ENCODE measurements at regions not wholly inside any gene's neighbourhood (a gene's known extent, or its start where the extent isn't known, plus 50 kb on each side); places are given as distances from the start of the nearest gene placed in this dataset.

- Histone ChIP-seq H3K9me3 (ENCODE audit: control insufficient read depth, low read depth, low read length) (no peaks in the 10 kb centered on the region), H4K5ac (ENCODE audit: insufficient read length, low read depth, low read length) (no peak overlapping the region), H3K4ac (ENCODE audit: low read depth, low read length) (no peak overlapping the region; the same call in 1 of the 2 replicates), H3K23me2 (ENCODE audit: insufficient read length, low read depth, low read length, poor library complexity, severe bottlenecking) (peaks cover 17% of the 10 kb centered on the region), H3K14ac (ENCODE audit: insufficient read depth, low read length) (peak overlapping the region; percentile 84; the same call in 1 of the 2 replicates), H2BK120ac (ENCODE audit: low read depth, low read length, poor library complexity, severe bottlenecking) (no peak overlapping the region), H4K20me1 (ENCODE audit: control insufficient read depth, insufficient read depth, insufficient read length) (no peaks in the 10 kb centered on the region), H2BK12ac (ENCODE audit: insufficient read length, low read depth, low read length) (no peak overlapping the region), H3K79me1 (ENCODE audit: insufficient read depth, low read depth, low read length, poor library complexity, severe bottlenecking) (no peaks in the 10 kb centered on the region), H3K56ac (ENCODE audit: insufficient read length, low read depth, low read length) (no peak overlapping the region), H2BK5ac (ENCODE audit: insufficient read length, low read length) (no peak overlapping the region), H2AFZ (ENCODE audit: low read length) (no peak overlapping the region), H3K27ac (ENCODE audit: insufficient read length, low read depth, low read length) (no peak overlapping the region), H4K91ac (ENCODE audit: insufficient read length, low read depth, low read length) (no peak overlapping the region), H3K9ac (ENCODE audit: extremely low read depth, insufficient read length, low read length) (peak overlapping the region; percentile 65), H3K27me3 (ENCODE audit: insufficient read depth, low read length) (no peaks in the 10 kb centered on the region; the same call in 1 of the 2 replicates), H3K4me1 (ENCODE audit: insufficient read depth, low read length) (peaks cover 7% of the 10 kb centered on the region), H4K8ac (replicated peaks; ENCODE audit: insufficient read length, low read depth, low read length) (no peak overlapping the region), H3K4me2 (ENCODE audit: insufficient read depth, insufficient read length, low read length) (peak overlapping the region; percentile 78), H3T11ph (ENCODE audit: low read length) (no peak overlapping the region), H2BK20ac (ENCODE audit: low read depth, low read length, poor library complexity, severe bottlenecking) (peak overlapping the region; percentile 97), H3K18ac (ENCODE audit: insufficient read length, low read depth, low read length) (peak overlapping the region; percentile 72), H2BK15ac (ENCODE audit: low read depth, low read length) (no peak overlapping the region), H3K79me2 (ENCODE audit: insufficient read depth, low read length) (no peaks in the 10 kb centered on the region), H3K23ac (ENCODE audit: insufficient read length, low read depth, low read length) (no peak overlapping the region), H2AK5ac (ENCODE audit: insufficient read length, low read length) (no peak overlapping the region)
- Mint-ChIP-seq H3K36me3 (ENCODE audit: insufficient read depth in 1 of 3, low read depth in 3 of 3) (peaks cover 0 to 5% (median 0%) of the 10 kb centered on the region in 3 experiments; a peak in 3 of 7 replicates), H3K4me3 (peak overlapping the region; percentile 58 to 80), H3K27ac (peak overlapping the region in 1 of 3 experiments; percentile 64; a peak in 1 of 7 replicates), H3K27me3 (ENCODE audit: low read depth) (peaks cover 27% of the 10 kb centered on the region), H3K9me3 (peaks cover 51 to 69% of the 10 kb centered on the region in 2 experiments), H3K4me1 (peaks cover 38 to 42% of the 10 kb centered on the region in 2 experiments)
- no peak for TF ChIP-seq CTCF (conservative IDR thresholded peaks at IDR 0.05)
- WGBS (ENCODE audit: extremely low coverage, insufficient read length, low lambda C conversion rate): no CpG with 5 or more reads among the region's 33 CpGs
- peak; percentile 58 for DNase-seq
Observed at GRCh38 chrX:39689376-39690104, 408.2 kb downstream of the BCOR start.

Measured in H9 (cell line).